B cell (primary cell): ENCODE measurements at regions not wholly inside any gene's neighbourhood (a gene's known extent, or its start where the extent isn't known, plus 50 kb on each side); places are given as distances from the start of the nearest gene placed in this dataset.
"Not testable (repeated sequence)": the region's sequence is repeated elsewhere in the genome, so short reads cannot be mapped to it uniquely, and the experiment has no call there.

Experiments used
- CTCF ChIP-seq: fragments of 200-600 bp; IDR thresholded peaks from one replicate; pipeline ENCODE4 v1.8.0; 2022; ENCODE audit warnings: antibody characterized with exemption, mild to moderate bottlenecking
- EZH2 ChIP-seq: IDR thresholded peaks from 2 replicates; pipeline ENCODE4 v1.6.1; 2012; ENCODE audit warnings: borderline replicate concordance, low read depth, mild to moderate bottlenecking, moderate library complexity, low read length; ENCODE audit not compliant: insufficient read depth, poor library complexity, severe bottlenecking

- TF ChIP-seq CTCF, EZH2: not testable (repeated sequence)
Observed at GRCh38 chr9:26116085-26116484, 437.8 kb upstream of the TUSC1 start.
